ENCODE measurements at regions not wholly inside any gene's neighbourhood (a gene's known extent, or its start where the extent isn't known, plus 50 kb on each side); places are given as distances from the start of the nearest gene placed in this dataset.

- no peak overlapping the region for H3K27ac ChIP-seq (ENCODE audit: poor library complexity, severe bottlenecking)
- H3K36me3 ChIP-seq (ENCODE audit: low read depth): no peaks in the 10 kb centered on the region
- H3K27me3 ChIP-seq (ENCODE audit: insufficient read depth, poor library complexity, severe bottlenecking): no peaks in the 10 kb centered on the region
- TF ChIP-seq CTCF (IDR thresholded peaks at IDR 0.05; ENCODE audit: poor library complexity, severe bottlenecking): no peak
- no peak overlapping the region for H3K4me3 ChIP-seq (ENCODE audit: severe bottlenecking)
- ATAC-seq (ENCODE audit: low read depth) (no peak), DNase-seq (ENCODE audit: low spot score) (no peak)
- H3K4me1 ChIP-seq (ENCODE audit: insufficient read depth, poor library complexity, severe bottlenecking): no peaks in the 10 kb centered on the region
- no peaks in the 10 kb centered on the region for H3K9me3 ChIP-seq (ENCODE audit: severe bottlenecking)
These were observed 115.4 kb upstream of the KRAS start for GRCh38 chr12:25366122-25366521.

- ATAC-seq (ENCODE audit: low read depth): no peak
These were observed 114.6 kb upstream of the KRAS start for GRCh38 chr12:25365340-25365730.

GRCh38 chr12:25364529-25365339 lies 114.0 kb upstream of the KRAS start:
- TF ChIP-seq CTCF (IDR thresholded peaks at IDR 0.05; ENCODE audit: poor library complexity, severe bottlenecking): no peak
- Histone ChIP-seq H3K4me3 (ENCODE audit: severe bottlenecking) (no peak overlapping the region), H3K27me3 (ENCODE audit: insufficient read depth, poor library complexity, severe bottlenecking) (no peaks in the 10 kb centered on the region), H3K27ac (ENCODE audit: poor library complexity, severe bottlenecking) (no peak overlapping the region), H3K36me3 (ENCODE audit: low read depth) (no peaks in the 10 kb centered on the region), H3K4me1 (ENCODE audit: insufficient read depth, poor library complexity, severe bottlenecking) (no peaks in the 10 kb centered on the region), H3K9me3 (ENCODE audit: severe bottlenecking) (no peaks in the 10 kb centered on the region)
- ATAC-seq (ENCODE audit: low read depth) (no peak), DNase-seq (ENCODE audit: low spot score) (no peak)

More at GRCh38 chr12:25365340-25365730, 114.6 kb upstream of the KRAS start:
- TF ChIP-seq CTCF (IDR thresholded peaks at IDR 0.05; ENCODE audit: poor library complexity, severe bottlenecking): no peak
- Histone ChIP-seq H3K4me3 (ENCODE audit: severe bottlenecking) (no peak overlapping the region), H3K27ac (ENCODE audit: poor library complexity, severe bottlenecking) (no peak overlapping the region), H3K36me3 (ENCODE audit: low read depth) (no peaks in the 10 kb centered on the region), H3K9me3 (ENCODE audit: severe bottlenecking) (no peaks in the 10 kb centered on the region), H3K4me1 (ENCODE audit: insufficient read depth, poor library complexity, severe bottlenecking) (no peaks in the 10 kb centered on the region), H3K27me3 (ENCODE audit: insufficient read depth, poor library complexity, severe bottlenecking) (no peaks in the 10 kb centered on the region)
- DNase-seq (ENCODE audit: low spot score): no peak

- Histone ChIP-seq H3K4me3 (ENCODE audit: severe bottlenecking) (no peak overlapping the region), H3K36me3 (ENCODE audit: low read depth) (no peaks in the 10 kb centered on the region), H3K4me1 (ENCODE audit: insufficient read depth, poor library complexity, severe bottlenecking) (no peaks in the 10 kb centered on the region), H3K27ac (ENCODE audit: poor library complexity, severe bottlenecking) (peak overlapping the region; percentile 64), H3K9me3 (ENCODE audit: severe bottlenecking) (no peaks in the 10 kb centered on the region), H3K27me3 (ENCODE audit: insufficient read depth, poor library complexity, severe bottlenecking) (no peaks in the 10 kb centered on the region)
- DNase-seq (ENCODE audit: low spot score) (no peak), ATAC-seq (ENCODE audit: low read depth) (peak; percentile 68; the same call in 2 of the 3 replicates)
- TF ChIP-seq CTCF (IDR thresholded peaks at IDR 0.05; ENCODE audit: poor library complexity, severe bottlenecking): no peak
These were observed 111.9 kb upstream of the KRAS start for GRCh38 chr12:25362646-25363045.

- Histone ChIP-seq H3K27me3 (ENCODE audit: insufficient read depth, poor library complexity, severe bottlenecking) (no peaks in the 10 kb centered on the region), H3K4me3 (ENCODE audit: severe bottlenecking) (no peak overlapping the region), H3K9me3 (ENCODE audit: severe bottlenecking) (no peaks in the 10 kb centered on the region), H3K4me1 (ENCODE audit: insufficient read depth, poor library complexity, severe bottlenecking) (no peaks in the 10 kb centered on the region), H3K27ac (ENCODE audit: poor library complexity, severe bottlenecking) (no peak overlapping the region), H3K36me3 (ENCODE audit: low read depth) (no peaks in the 10 kb centered on the region)
- no peak for ATAC-seq (ENCODE audit: low read depth)
- TF ChIP-seq CTCF (IDR thresholded peaks at IDR 0.05; ENCODE audit: poor library complexity, severe bottlenecking): no peak
- DNase-seq (ENCODE audit: low spot score): no peak
These were observed 110.8 kb upstream of the KRAS start for GRCh38 chr12:25361511-25361910.

Data from RWPE2 (cell line).